IMR-90 (cell line): ENCODE measurements at regions not wholly inside any gene's neighbourhood (a gene's known extent, or its start where the extent isn't known, plus 50 kb on each side); places are given as distances from the start of the nearest gene placed in this dataset.

ENCODE experiments used
- ATAC-seq: fragments of 200-7000 bp; cut with Tn5 transposase; 2 replicates; pipeline ENCODE4 v1.9.1; 2020; ENCODE audit warnings: low read depth, mild to moderate bottlenecking, moderate library complexity
- BruUV-seq: library from RNA; stranded (reverse); fragments of 400-500 nt; replicated peaks from 2 replicates; lab custom pipeline; 2021; lab: Mats Ljungman, UMichigan
- CTCF ChIA-PET: fragments of 300-600 bp; formaldehyde crosslinking; extraction: SDS; loops from one replicate; lab custom pipeline; 2021; ENCODE audit warnings: antibody characterized with exemption; lab: Yijun Ruan, JAX
- POLR2A ChIA-PET: fragments of 300-600 bp; sonication (Branson Sonifier 250); formaldehyde crosslinking; loops from one replicate; lab custom pipeline; 2022; ENCODE audit warnings: antibody characterized with exemption; ENCODE audit not compliant: unreplicated experiment; lab: Charles Lee
- DNase-seq: peaks from one replicate; pipeline ENCODE4 v3.0.0; 2013
- H2AFZ ChIP-seq: replicated peaks from 2 replicates; pipeline ENCODE3; 2013; ENCODE audit warnings: low read length, mild to moderate bottlenecking; ENCODE audit not compliant: poor library complexity
- H2AK5ac ChIP-seq: 2 replicates; pipeline ENCODE4 v1.6.1; 2013; ENCODE audit warnings: low read depth, low read length, inconsistent platforms
- H2AK9ac ChIP-seq: replicated peaks from 2 replicates; pipeline ENCODE3; 2013; ENCODE audit warnings: mild to moderate bottlenecking, low read depth, low read length, moderate library complexity; ENCODE audit not compliant: poor library complexity
- H2BK120ac ChIP-seq: 2 replicates; pipeline ENCODE4 v1.6.1; 2013; ENCODE audit warnings: low read depth, low read length, inconsistent platforms
- H2BK15ac ChIP-seq: 3 replicates; pipeline ENCODE4 v1.6.1; 2013; ENCODE audit warnings: low read depth, low read length, inconsistent platforms
- H2BK20ac ChIP-seq: 2 replicates; pipeline ENCODE4 v1.6.1; 2013; ENCODE audit warnings: low read depth, mild to moderate bottlenecking, inconsistent platforms, low read length, moderate library complexity
- H2BK5ac ChIP-seq: 2 replicates; pipeline ENCODE4 v1.6.1; 2013; ENCODE audit warnings: mild to moderate bottlenecking, low read depth, low read length, inconsistent platforms; ENCODE audit not compliant: poor library complexity, severe bottlenecking
- H3K14ac ChIP-seq: replicated peaks from 2 replicates; pipeline ENCODE4 v1.6.1; 2013; ENCODE audit warnings: low read depth, low read length, inconsistent platforms
- H3K18ac ChIP-seq: 2 replicates; pipeline ENCODE4 v1.6.1; 2013; ENCODE audit warnings: low read depth, low read length, control low read depth
- H3K23ac ChIP-seq: 2 replicates; pipeline ENCODE4 v1.6.1; 2013; ENCODE audit warnings: low read depth, low read length, inconsistent platforms
- H3K27ac ChIP-seq: 2 replicates; pipeline ENCODE4 v1.5.1; 2013; ENCODE audit warnings: mild to moderate bottlenecking, control low read depth, low read length; ENCODE audit not compliant: insufficient read depth
- H3K27me3 ChIP-seq: 2 replicates; pipeline ENCODE4 v1.6.1; 2013; ENCODE audit warnings: low read length; ENCODE audit not compliant: control insufficient read depth, insufficient read depth
- H3K36me3 ChIP-seq: 2 replicates; pipeline ENCODE4 v1.6.1; 2013; ENCODE audit warnings: low read length, mixed read lengths; ENCODE audit not compliant: control insufficient read depth, insufficient read depth
- H3K4ac ChIP-seq: 2 replicates; pipeline ENCODE4 v1.6.1; 2013; ENCODE audit warnings: low read depth, low read length, inconsistent platforms
- H3K4me1 ChIP-seq: 2 replicates; pipeline ENCODE4 v1.6.1; 2013; ENCODE audit warnings: low read length, mixed read lengths; ENCODE audit not compliant: control insufficient read depth, insufficient read depth
- H3K4me2 ChIP-seq: 2 replicates; pipeline ENCODE4 v1.6.1; 2013; ENCODE audit warnings: low read depth, mild to moderate bottlenecking, control low read depth, low read length, moderate library complexity
- H3K4me3 ChIP-seq: 2 replicates; pipeline ENCODE4 v1.5.1; 2013; ENCODE audit warnings: low read depth, mild to moderate bottlenecking, control low read depth, low read length, moderate library complexity; ENCODE audit not compliant: insufficient read depth
- H3K56ac ChIP-seq: 2 replicates; pipeline ENCODE4 v1.6.1; 2013; ENCODE audit warnings: low read length, inconsistent platforms; ENCODE audit not compliant: insufficient read depth; ENCODE audit errors: extremely low read depth
- H3K79me1 ChIP-seq, 2 experiments: 2 replicates each; pipeline ENCODE4 v1.6.1; 2013; ENCODE audit warnings: low read length in 2 of 2, inconsistent platforms in 1 of 2, low read depth in 1 of 2
- H3K9ac ChIP-seq: 2 replicates; pipeline ENCODE4 v1.6.1; 2013; ENCODE audit warnings: low read depth, low read length, control low read depth
- H3K9me1 ChIP-seq: 2 replicates; pipeline ENCODE4 v1.6.1; 2013; ENCODE audit warnings: low read length, inconsistent platforms; ENCODE audit not compliant: insufficient read depth
- H3K9me3 ChIP-seq: 2 replicates; pipeline ENCODE4 v1.6.1; 2013; ENCODE audit warnings: low read length; ENCODE audit not compliant: control insufficient read depth, insufficient read depth
- H4K20me1 ChIP-seq: 2 replicates; pipeline ENCODE4 v1.6.1; 2013; ENCODE audit warnings: low read length, inconsistent platforms; ENCODE audit not compliant: insufficient read depth
- H4K5ac ChIP-seq: 2 replicates; pipeline ENCODE4 v1.6.1; 2013; ENCODE audit warnings: mild to moderate bottlenecking, low read depth, low read length, control low read depth
- H4K8ac ChIP-seq, 2 experiments: 2 replicates each; pipeline ENCODE4 v1.6.1; 2013; ENCODE audit warnings: low read depth in 2 of 2, low read length in 2 of 2, control low read depth in 1 of 2, inconsistent platforms in 1 of 2
- H4K91ac ChIP-seq: 2 replicates; pipeline ENCODE4 v1.6.1; 2013; ENCODE audit warnings: low read depth, low read length, inconsistent platforms; ENCODE audit not compliant: insufficient read depth
- FOS ChIP-seq: fragments of 150-350 bp; IDR thresholded peaks from 2 replicates; pipeline ENCODE4 v1.6.1; 2016; ENCODE audit warnings: low read depth, low read length
- RFX5 ChIP-seq: IDR thresholded peaks from 2 replicates; pipeline ENCODE4 v1.8.0; 2012; ENCODE audit warnings: low read depth, mild to moderate bottlenecking, low read length, moderate library complexity
- WGBS, 2 experiments: methylation state at CpG; one replicate each; pipeline versions ENCODE4 v1.1.5 to v1.1.7; 2013; ENCODE audit warnings: missing lambda C conversion rate in 2 of 2; ENCODE audit not compliant: insufficient read length in 1 of 2; ENCODE audit errors: extremely low coverage in 2 of 2; 5-methylcytosine and 5-hydroxymethylcytosine counted together
- dilution Hi-C: fragments of 300-500 bp; cut with HindIII; formaldehyde crosslinking; loops from one replicate; pipeline ENCODE4 v1.14.3; 2018; ENCODE audit warnings: low sequenced_read_pairs; ENCODE audit not compliant: unreplicated experiment
- in situ Hi-C: fragments of 300-500 bp; cut with MboI; formaldehyde crosslinking; loops from 3 replicates; pipeline ENCODE4 v1.14.3; 2019; ENCODE audit warnings: low sequenced_read_pairs, inconsistent platforms, mixed read lengths
- intact Hi-C: fragments of 100-400 bp; cut with micrococcal nuclease; formaldehyde crosslinking; loops from 2 replicates; pipeline ENCODE4 v1.10.0; 2022

- Histone ChIP-seq H3K9me3 (peaks cover 37% of the 10 kb centered on the region), H3K14ac (no peak overlapping the region), H3K27ac (no peak overlapping the region), H2AK9ac (no peak overlapping the region), H3K4me1 (no peaks in the 10 kb centered on the region), H3K4ac (no peak overlapping the region), H2BK5ac (no peak overlapping the region), H2AFZ (no peak overlapping the region), H3K9ac (no peak overlapping the region), H2BK20ac (no peak overlapping the region), H3K79me1 (no peaks in the 10 kb centered on the region), H3K27me3 (no peaks in the 10 kb centered on the region), H3K36me3 (no peaks in the 10 kb centered on the region), H2AK5ac (no peak overlapping the region), H3K23ac (no peak overlapping the region), H3K4me3 (no peak overlapping the region), H3K4me2 (no peak overlapping the region), H2BK15ac (no peak overlapping the region), H4K5ac (no peak overlapping the region), H4K20me1 (no peaks in the 10 kb centered on the region), H2BK120ac (no peak overlapping the region), H3K9me1 (no peaks in the 10 kb centered on the region), H4K8ac (no peak overlapping the region), H3K18ac (no peak overlapping the region), H4K91ac (no peak overlapping the region), H3K56ac (no peak overlapping the region)
- in situ Hi-C loops = no loop called here
- ChIA-PET POLR2A (no interaction called here), CTCF (no interaction called here)
- dilution Hi-C loops = no loop called here
- DNase-seq = no peak
- intact Hi-C loops = no loop called here
- BruUV-seq = no TSS peak
- TF ChIP-seq RFX5 = no peak
- no peak for TF ChIP-seq FOS
- WGBS, 2 experiments = 46 to 100% methylated on average over 1 to 4 of the region's 4 CpGs
- ATAC-seq = no peak
Observed at GRCh38 chr19:8893419-8893818, 61.2 kb downstream of the MBD3L1 start.
